GM12892 (cell line): ENCODE measurements at regions not wholly inside any gene's neighbourhood (a gene's known extent, or its start where the extent isn't known, plus 50 kb on each side); places are given as distances from the start of the nearest gene placed in this dataset.

Experiments used
- POLR2A ChIP-seq: IDR thresholded peaks from 2 replicates; pipeline ENCODE4 v1.6.1; 2011; ENCODE audit warnings: low read depth, low read length, control low read depth
- POLR2AphosphoS5 ChIP-seq: IDR thresholded peaks from 2 replicates; pipeline ENCODE4 v1.6.1; 2011; ENCODE audit warnings: low read depth, low read length, control low read depth
- TAF1 ChIP-seq: IDR thresholded peaks from 2 replicates; pipeline ENCODE4 v1.6.1; 2011; ENCODE audit warnings: low read depth, mild to moderate bottlenecking, control low read depth, low read length, borderline replicate concordance

GRCh38 chr13:66200555-66200954 lies 1029.6 kb downstream of the PCDH9 start:
- TF ChIP-seq POLR2A: no peak
- TF ChIP-seq TAF1: no peak
- no peak for TF ChIP-seq POLR2AphosphoS5
